ENCODE measurements at regions not wholly inside any gene's neighbourhood (a gene's known extent, or its start where the extent isn't known, plus 50 kb on each side); places are given as distances from the start of the nearest gene placed in this dataset.

DNA sequence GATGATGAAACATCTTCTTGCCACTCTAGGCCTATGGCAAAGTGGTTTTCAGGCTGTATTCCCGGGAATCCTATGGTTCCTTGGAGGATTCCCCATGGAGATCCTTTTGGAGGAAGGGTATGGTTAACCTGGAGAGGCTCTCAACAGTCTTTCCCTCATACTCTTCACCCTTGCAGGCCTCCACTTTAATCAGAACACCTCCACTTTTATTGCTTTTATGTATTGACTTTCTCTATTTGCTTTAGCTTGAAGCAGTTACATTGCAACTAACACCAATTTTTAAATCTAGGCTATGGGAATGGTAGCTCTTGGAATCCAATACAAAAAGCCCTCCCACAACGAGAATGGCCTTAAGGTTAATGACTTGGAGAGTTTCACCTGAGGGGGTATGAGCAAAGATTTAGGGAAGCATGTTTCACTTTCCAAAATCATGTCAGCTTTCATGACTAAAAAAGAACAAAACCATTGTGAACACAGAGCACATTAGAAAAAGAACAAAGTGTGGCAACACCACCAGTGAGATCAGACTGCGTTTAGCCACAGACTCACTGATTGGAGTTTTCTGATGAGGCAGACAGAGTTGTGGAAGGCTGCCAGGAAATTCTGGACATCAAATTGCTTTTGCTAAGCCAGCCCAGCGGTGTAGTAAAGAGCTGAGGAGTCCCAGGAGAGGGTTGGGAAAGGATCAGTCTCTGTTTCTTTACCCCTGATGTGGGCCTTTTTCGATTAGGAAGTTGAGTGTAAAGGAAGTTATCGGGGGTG is 130.4 kb upstream of the BMPER start:
- Histone ChIP-seq H3K27ac (ENCODE audit: control insufficient read depth, insufficient read depth, low read length) (no peak overlapping the region), H4K20me1 (ENCODE audit: control insufficient read depth, extremely low read depth, insufficient read depth, low read length) (no peaks in the 10 kb centered on the region), H3K79me2 (ENCODE audit: control insufficient read depth, insufficient read depth, low read length) (no peaks in the 10 kb centered on the region), H3K4me2 (ENCODE audit: control insufficient read depth, extremely low read depth, insufficient read depth, low read depth, low read length) (no peak overlapping the region), H3K9me1 (ENCODE audit: control insufficient read depth, extremely low read depth, insufficient read depth, low read length) (no peaks in the 10 kb centered on the region), H2AFZ (ENCODE audit: control insufficient read depth, low read length) (no peak overlapping the region), H3K4me1 (ENCODE audit: control insufficient read depth, extremely low read depth, insufficient read depth, low read length) (peaks cover 5% of the 10 kb centered on the region), H3K9ac (ENCODE audit: control insufficient read depth, extremely low read depth, insufficient read depth, low read length) (no peak overlapping the region), H3K36me3 (ENCODE audit: control insufficient read depth in 2 of 2, extremely low read depth in 1 of 2, insufficient read depth in 2 of 2, low read length in 2 of 2) (no peaks in the 10 kb centered on the region), H3K27me3 (ENCODE audit: control insufficient read depth, extremely low read depth, insufficient read depth, low read length) (no peaks in the 10 kb centered on the region), H3K4me3 (ENCODE audit: control insufficient read depth in 2 of 3, extremely low read depth in 1 of 3, insufficient read depth in 2 of 3, low read depth in 1 of 3, low read length in 3 of 3) (no peak overlapping the region), H3K9me3 (ENCODE audit: control insufficient read depth, low read depth, low read length) (no peaks in the 10 kb centered on the region)
- dilution Hi-C loops (cut with MboI; ENCODE audit: extremely low pct_ligation_motif_present, low sequenced_read_pairs), result no loop called here
- DNase-seq (ENCODE audit: low read depth, low spot score) (no peak), FAIRE-seq (peak; percentile 74)
- TF ChIP-seq EZH2 (IDR thresholded peaks at IDR 0.05; ENCODE audit: low read length), result no peak
- TF ChIP-seq, protein P1, sequence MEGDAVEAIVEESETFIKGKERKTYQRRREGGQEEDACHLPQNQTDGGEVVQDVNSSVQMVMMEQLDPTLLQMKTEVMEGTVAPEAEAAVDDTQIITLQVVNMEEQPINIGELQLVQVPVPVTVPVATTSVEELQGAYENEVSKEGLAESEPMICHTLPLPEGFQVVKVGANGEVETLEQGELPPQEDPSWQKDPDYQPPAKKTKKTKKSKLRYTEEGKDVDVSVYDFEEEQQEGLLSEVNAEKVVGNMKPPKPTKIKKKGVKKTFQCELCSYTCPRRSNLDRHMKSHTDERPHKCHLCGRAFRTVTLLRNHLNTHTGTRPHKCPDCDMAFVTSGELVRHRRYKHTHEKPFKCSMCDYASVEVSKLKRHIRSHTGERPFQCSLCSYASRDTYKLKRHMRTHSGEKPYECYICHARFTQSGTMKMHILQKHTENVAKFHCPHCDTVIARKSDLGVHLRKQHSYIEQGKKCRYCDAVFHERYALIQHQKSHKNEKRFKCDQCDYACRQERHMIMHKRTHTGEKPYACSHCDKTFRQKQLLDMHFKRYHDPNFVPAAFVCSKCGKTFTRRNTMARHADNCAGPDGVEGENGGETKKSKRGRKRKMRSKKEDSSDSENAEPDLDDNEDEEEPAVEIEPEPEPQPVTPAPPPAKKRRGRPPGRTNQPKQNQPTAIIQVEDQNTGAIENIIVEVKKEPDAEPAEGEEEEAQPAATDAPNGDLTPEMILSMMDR (optimal IDR thresholded peaks at IDR 0.05 in 1 of 3, IDR thresholded peaks at IDR 0.05 in 1 of 3, conservative IDR thresholded peaks at IDR 0.05 in 1 of 3; ENCODE audit: extremely low read depth in 1 of 3, insufficient read depth in 2 of 3, low read length in 3 of 3), result no peak

DNA sequence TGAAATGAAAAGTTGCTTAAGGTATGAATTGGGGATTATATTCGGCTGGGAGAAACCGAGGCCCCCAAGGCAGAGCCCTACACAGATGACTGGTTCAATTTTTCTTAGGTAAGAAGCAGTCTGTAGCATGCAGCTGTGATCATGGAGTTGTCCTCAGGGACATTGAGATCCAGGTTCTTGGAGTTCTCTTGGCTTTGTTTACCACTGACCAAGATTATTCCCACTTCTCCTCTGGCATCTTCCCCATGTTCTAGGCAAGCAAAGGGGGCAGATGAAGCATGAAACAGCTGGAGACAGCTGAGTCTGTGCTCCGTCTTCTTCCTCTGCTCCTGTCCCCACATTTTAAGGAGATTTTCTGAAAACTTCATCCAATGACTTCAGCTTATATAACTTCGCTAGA is 129.5 kb upstream of the BMPER start:
- TF ChIP-seq, protein P1 (optimal IDR thresholded peaks at IDR 0.05 in 1 of 3, IDR thresholded peaks at IDR 0.05 in 1 of 3, conservative IDR thresholded peaks at IDR 0.05 in 1 of 3; ENCODE audit: extremely low read depth in 1 of 3, insufficient read depth in 2 of 3, low read length in 3 of 3), result no peak
- TF ChIP-seq EZH2 (IDR thresholded peaks at IDR 0.05; ENCODE audit: low read length), result no peak
- H3K4me3 ChIP-seq (ENCODE audit: control insufficient read depth in 2 of 3, extremely low read depth in 1 of 3, insufficient read depth in 2 of 3, low read depth in 1 of 3, low read length in 3 of 3), result no peak overlapping the region
- FAIRE-seq (no peak), DNase-seq (ENCODE audit: low read depth, low spot score) (no peak)
- no peaks in the 10 kb centered on the region for H3K79me2 ChIP-seq (ENCODE audit: control insufficient read depth, insufficient read depth, low read length)
- no peaks in the 10 kb centered on the region for H3K9me1 ChIP-seq (ENCODE audit: control insufficient read depth, extremely low read depth, insufficient read depth, low read length)
- H3K4me1 ChIP-seq (ENCODE audit: control insufficient read depth, extremely low read depth, insufficient read depth, low read length), result peaks cover 5% of the 10 kb centered on the region
- dilution Hi-C loops (cut with MboI; ENCODE audit: extremely low pct_ligation_motif_present, low sequenced_read_pairs), result no loop called here
- no peaks in the 10 kb centered on the region for H3K36me3 ChIP-seq (ENCODE audit: control insufficient read depth in 2 of 2, extremely low read depth in 1 of 2, insufficient read depth in 2 of 2, low read length in 2 of 2)
- H3K9me3 ChIP-seq (ENCODE audit: control insufficient read depth, low read depth, low read length), result no peaks in the 10 kb centered on the region
- no peak overlapping the region for H3K27ac ChIP-seq (ENCODE audit: control insufficient read depth, insufficient read depth, low read length)
- no peaks in the 10 kb centered on the region for H4K20me1 ChIP-seq (ENCODE audit: control insufficient read depth, extremely low read depth, insufficient read depth, low read length)
- H2AFZ ChIP-seq (ENCODE audit: control insufficient read depth, low read length), result no peak overlapping the region
- H3K27me3 ChIP-seq (ENCODE audit: control insufficient read depth, extremely low read depth, insufficient read depth, low read length), result no peaks in the 10 kb centered on the region
- H3K4me2 ChIP-seq (ENCODE audit: control insufficient read depth, extremely low read depth, insufficient read depth, low read depth, low read length), result no peak overlapping the region
- no peak overlapping the region for H3K9ac ChIP-seq (ENCODE audit: control insufficient read depth, extremely low read depth, insufficient read depth, low read length)

Measured in keratinocyte (primary cell).